Erythroblast (primary cell): ENCODE measurements at regions not wholly inside any gene's neighbourhood (a gene's known extent, or its start where the extent isn't known, plus 50 kb on each side); places are given as distances from the start of the nearest gene placed in this dataset.
"Not testable (repeated sequence)": the region's sequence is repeated elsewhere in the genome, so short reads cannot be mapped to it uniquely, and the experiment has no call there.

Experiments
- DNase-seq, 2 experiments: peaks; one replicate each; lab custom pipeline; 2025; lab: John Stamatoyannopoulos, UW
- GATA1 ChIP-seq: IDR thresholded peaks from 2 replicates; pipeline ENCODE4 v1.6.1; 2011; ENCODE audit warnings: low read depth, mild to moderate bottlenecking, control low read depth, low read length, moderate library complexity
- POLR2A ChIP-seq: IDR thresholded peaks from 2 replicates; pipeline ENCODE4 v1.6.1; 2011; ENCODE audit warnings: mild to moderate bottlenecking, low read length

- DNase-seq = no peak
- TF ChIP-seq POLR2A (no peak), GATA1 (no peak)
Observed at GRCh38 chr4:116010923-116011322, 897.5 kb upstream of the NDST4 start.

GRCh38 chr4:116005806-116006088, 892.3 kb upstream of the NDST4 start:
- TF ChIP-seq POLR2A (no peak), GATA1 (no peak)
- no peak for DNase-seq

- TF ChIP-seq POLR2A (no peak), GATA1 (no peak)
- peak in 1 of 2 experiments; percentile 37 for DNase-seq
Observed at GRCh38 chr4:116005037-116005805, 891.8 kb upstream of the NDST4 start.

- no peak for TF ChIP-seq GATA1
- no peak for TF ChIP-seq POLR2A
- no peak for DNase-seq
Observed at GRCh38 chr4:116001291-116001690, 887.9 kb upstream of the NDST4 start.

GRCh38 chr4:115986573-115986972, 873.2 kb upstream of the NDST4 start:
- DNase-seq = no peak
- TF ChIP-seq GATA1 (no peak), POLR2A (no peak)

- not testable (repeated sequence) for DNase-seq
Observed at GRCh38 chr4:115975421-115976001, 862.1 kb upstream of the NDST4 start.

- no peak for DNase-seq
- TF ChIP-seq POLR2A (no peak), GATA1 (no peak)
Observed at GRCh38 chr4:115973768-115974167, 860.3 kb upstream of the NDST4 start.

- DNase-seq = no peak
- TF ChIP-seq POLR2A (no peak), GATA1 (no peak)
Observed at GRCh38 chr4:115972967-115973366, 859.5 kb upstream of the NDST4 start.

GRCh38 chr4:115970859-115971258, 857.4 kb upstream of the NDST4 start:
- TF ChIP-seq POLR2A (no peak), GATA1 (no peak)
- no peak for DNase-seq

- TF ChIP-seq POLR2A (no peak), GATA1 (no peak)
- DNase-seq = no peak
Observed at GRCh38 chr4:115969756-115970155, 856.3 kb upstream of the NDST4 start.

- no peak for DNase-seq
- TF ChIP-seq POLR2A (no peak), GATA1 (no peak)
Observed at GRCh38 chr4:115965588-115965987, 852.2 kb upstream of the NDST4 start.

GRCh38 chr4:115956054-115956796, 842.8 kb upstream of the NDST4 start:
- not testable (repeated sequence) for DNase-seq

GRCh38 chr4:115950806-115951205, 837.4 kb upstream of the NDST4 start:
- no peak for DNase-seq
- TF ChIP-seq POLR2A (no peak), GATA1 (no peak)

GRCh38 chr4:115949974-115950743, 836.7 kb upstream of the NDST4 start:
- DNase-seq = not testable (repeated sequence)
